Cardiac muscle cell (in vitro differentiated cells and primary cell): ENCODE measurements at regions not wholly inside any gene's neighbourhood (a gene's known extent, or its start where the extent isn't known, plus 50 kb on each side); places are given as distances from the start of the nearest gene placed in this dataset.

Experiments
- DNase-seq, 2 donors: peaks; one replicate each; pipeline versions ENCODE4 v3.0.0 to v3.0.0-alpha.2; 2010 to 2017; ENCODE audit warnings: low read depth in 1 of 2, low spot score in 1 of 2
- H3K27ac ChIP-seq: fragments of 200-600 bp; sonication (generic); 2 replicates; pipeline ENCODE4 v1.5.1; 2016
- H3K27me3 ChIP-seq: fragments of 200-600 bp; sonication (generic); 2 replicates; pipeline ENCODE4 v1.6.0; 2016; ENCODE audit warnings: control low read depth
- H3K36me3 ChIP-seq: fragments of 200-600 bp; sonication (generic); 2 replicates; pipeline ENCODE4 v1.5.1; 2016; ENCODE audit warnings: control low read depth
- H3K4me1 ChIP-seq: fragments of 200-600 bp; sonication (generic); 2 replicates; pipeline ENCODE4 v1.8.1; 2017; ENCODE audit warnings: low read depth, mild to moderate bottlenecking, mixed run types
- H3K4me3 ChIP-seq: fragments of 200-600 bp; sonication (generic); 2 replicates; pipeline ENCODE4 v1.5.1; 2016; ENCODE audit warnings: mild to moderate bottlenecking
- H3K9me3 ChIP-seq: fragments of 200-600 bp; sonication (generic); 2 replicates; pipeline ENCODE4 v1.5.1; 2017; ENCODE audit warnings: low read depth, mild to moderate bottlenecking, control low read depth
- CTCF ChIP-seq: IDR thresholded peaks from 2 replicates; pipeline ENCODE4 v1.5.1; 2012; ENCODE audit warnings: low read depth, mild to moderate bottlenecking, low read length

- no peaks in the 10 kb centered on the region for H3K27me3 ChIP-seq
- no peaks in the 10 kb centered on the region for H3K36me3 ChIP-seq
- no peak overlapping the region for H3K4me3 ChIP-seq
- no peak for DNase-seq
- no peaks in the 10 kb centered on the region for H3K9me3 ChIP-seq
- no peak for TF ChIP-seq CTCF
- H3K4me1 ChIP-seq = no peaks in the 10 kb centered on the region
- H3K27ac ChIP-seq = no peak overlapping the region
Measured at GRCh38 chr14:98867726-98868125, 404.3 kb downstream of the BCL11B start.

GRCh38 chr14:98868866-98869265, 403.1 kb downstream of the BCL11B start:
- peak in 1 of 2 donors; percentile 15 for DNase-seq
- H3K4me3 ChIP-seq = no peak overlapping the region
- H3K27me3 ChIP-seq = no peaks in the 10 kb centered on the region
- no peak overlapping the region for H3K27ac ChIP-seq
- no peaks in the 10 kb centered on the region for H3K4me1 ChIP-seq
- H3K36me3 ChIP-seq = no peaks in the 10 kb centered on the region
- TF ChIP-seq CTCF = no peak
- H3K9me3 ChIP-seq = no peaks in the 10 kb centered on the region

GRCh38 chr14:98871796-98872195, 400.2 kb downstream of the BCL11B start:
- H3K4me3 ChIP-seq = no peak overlapping the region
- DNase-seq = no peak
- no peaks in the 10 kb centered on the region for H3K9me3 ChIP-seq
- no peaks in the 10 kb centered on the region for H3K4me1 ChIP-seq
- TF ChIP-seq CTCF = no peak
- H3K27ac ChIP-seq = no peak overlapping the region
- H3K36me3 ChIP-seq = no peaks in the 10 kb centered on the region
- H3K27me3 ChIP-seq = no peaks in the 10 kb centered on the region

GRCh38 chr14:98877065-98877464, 394.9 kb downstream of the BCL11B start:
- no peaks in the 10 kb centered on the region for H3K9me3 ChIP-seq
- no peak for DNase-seq
- TF ChIP-seq CTCF = no peak
- no peaks in the 10 kb centered on the region for H3K27me3 ChIP-seq
- H3K4me1 ChIP-seq = no peaks in the 10 kb centered on the region
- no peak overlapping the region for H3K27ac ChIP-seq
- H3K4me3 ChIP-seq = no peak overlapping the region
- H3K36me3 ChIP-seq = no peaks in the 10 kb centered on the region

GRCh38 chr14:98878282-98878681, 393.7 kb downstream of the BCL11B start:
- no peaks in the 10 kb centered on the region for H3K9me3 ChIP-seq
- H3K4me1 ChIP-seq = no peaks in the 10 kb centered on the region
- no peak overlapping the region for H3K27ac ChIP-seq
- DNase-seq = no peak
- no peak overlapping the region for H3K4me3 ChIP-seq
- H3K36me3 ChIP-seq = no peaks in the 10 kb centered on the region
- TF ChIP-seq CTCF = no peak
- H3K27me3 ChIP-seq = no peaks in the 10 kb centered on the region

GRCh38 chr14:98886982-98887381, 385.0 kb downstream of the BCL11B start:
- H3K27me3 ChIP-seq = no peaks in the 10 kb centered on the region
- H3K36me3 ChIP-seq = no peaks in the 10 kb centered on the region
- DNase-seq = no peak
- H3K27ac ChIP-seq = no peak overlapping the region
- TF ChIP-seq CTCF = no peak
- H3K4me1 ChIP-seq = peaks cover 9% of the 10 kb centered on the region
- H3K4me3 ChIP-seq = no peak overlapping the region
- no peaks in the 10 kb centered on the region for H3K9me3 ChIP-seq
